ENCODE measurements at regions not wholly inside any gene's neighbourhood (a gene's known extent, or its start where the extent isn't known, plus 50 kb on each side); places are given as distances from the start of the nearest gene placed in this dataset.

DNA sequence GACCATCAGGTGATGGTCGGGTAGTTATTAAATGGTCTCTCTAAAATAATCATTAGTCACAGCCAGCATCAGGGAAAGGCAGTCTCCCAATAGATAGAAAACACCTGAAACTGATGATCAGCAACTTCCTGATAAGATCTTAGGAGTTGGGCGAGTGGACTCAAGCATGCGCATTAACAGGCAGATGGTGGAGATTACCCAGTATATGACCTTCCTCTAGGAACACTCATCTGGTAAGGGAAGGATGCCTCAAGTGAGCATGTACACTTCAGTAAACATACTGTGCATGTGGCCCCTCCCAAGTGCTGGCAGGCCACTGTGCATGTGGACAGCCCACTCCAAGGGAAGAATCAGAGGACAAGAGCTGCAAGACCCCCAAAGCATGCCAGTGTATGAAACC is 105.9 kb downstream of the ABCC12 start:
- no peak for DNase-seq (ENCODE audit: low read depth, low spot score)
- no peak for FAIRE-seq
- no peaks in the 10 kb centered on the region for H3K79me2 ChIP-seq (ENCODE audit: control insufficient read depth, insufficient read depth, low read length)

DNA sequence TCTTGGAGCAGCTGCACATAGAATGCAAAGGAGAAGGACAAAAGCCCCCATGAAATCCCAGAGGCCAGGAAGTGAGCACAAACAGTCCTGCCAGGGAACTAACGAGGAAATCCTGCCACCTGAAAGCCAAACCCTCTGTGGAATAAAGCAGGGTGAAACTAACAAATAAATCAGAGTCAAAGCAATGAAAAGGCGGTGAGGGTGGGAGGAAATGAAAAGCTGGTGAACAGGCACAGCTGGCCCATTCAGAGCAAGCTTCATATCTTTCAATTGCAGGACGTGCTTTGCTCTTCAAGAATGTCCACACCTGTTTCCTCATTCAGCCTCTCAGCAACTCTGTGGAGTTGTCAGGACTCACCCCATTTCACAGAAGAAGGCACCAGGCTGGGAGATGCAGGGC is 108.1 kb downstream of the ABCC12 start:
- Histone ChIP-seq H4K20me1 (ENCODE audit: control insufficient read depth, extremely low read depth, insufficient read depth, low read length) (no peaks in the 10 kb centered on the region), H3K4me1 (ENCODE audit: control insufficient read depth, extremely low read depth, insufficient read depth, low read length) (no peaks in the 10 kb centered on the region), H3K9ac (ENCODE audit: control insufficient read depth, extremely low read depth, insufficient read depth, low read length) (no peak overlapping the region), H3K36me3 (ENCODE audit: control insufficient read depth in 2 of 2, extremely low read depth in 1 of 2, insufficient read depth in 2 of 2, low read length in 2 of 2) (no peaks in the 10 kb centered on the region), H3K79me2 (ENCODE audit: control insufficient read depth, insufficient read depth, low read length) (no peaks in the 10 kb centered on the region), H3K27me3 (ENCODE audit: control insufficient read depth, extremely low read depth, insufficient read depth, low read length) (peaks cover 8% of the 10 kb centered on the region), H3K4me2 (ENCODE audit: control insufficient read depth, extremely low read depth, insufficient read depth, low read depth, low read length) (no peak overlapping the region), H3K9me1 (ENCODE audit: control insufficient read depth, extremely low read depth, insufficient read depth, low read length) (no peaks in the 10 kb centered on the region), H3K4me3 (ENCODE audit: control insufficient read depth in 2 of 3, extremely low read depth in 1 of 3, insufficient read depth in 2 of 3, low read depth in 1 of 3, low read length in 3 of 3) (no peak overlapping the region), H2AFZ (ENCODE audit: control insufficient read depth, low read length) (no peak overlapping the region), H3K27ac (ENCODE audit: control insufficient read depth, insufficient read depth, low read length) (no peak overlapping the region), H3K9me3 (ENCODE audit: control insufficient read depth, low read depth, low read length) (no peaks in the 10 kb centered on the region)
- no peak for DNase-seq (ENCODE audit: low read depth, low spot score)
- dilution Hi-C loops (cut with MboI; ENCODE audit: extremely low pct_ligation_motif_present, low sequenced_read_pairs): no loop called here
- TF ChIP-seq EZH2 (IDR thresholded peaks at IDR 0.05; ENCODE audit: low read length): no peak
- TF ChIP-seq, protein P1, sequence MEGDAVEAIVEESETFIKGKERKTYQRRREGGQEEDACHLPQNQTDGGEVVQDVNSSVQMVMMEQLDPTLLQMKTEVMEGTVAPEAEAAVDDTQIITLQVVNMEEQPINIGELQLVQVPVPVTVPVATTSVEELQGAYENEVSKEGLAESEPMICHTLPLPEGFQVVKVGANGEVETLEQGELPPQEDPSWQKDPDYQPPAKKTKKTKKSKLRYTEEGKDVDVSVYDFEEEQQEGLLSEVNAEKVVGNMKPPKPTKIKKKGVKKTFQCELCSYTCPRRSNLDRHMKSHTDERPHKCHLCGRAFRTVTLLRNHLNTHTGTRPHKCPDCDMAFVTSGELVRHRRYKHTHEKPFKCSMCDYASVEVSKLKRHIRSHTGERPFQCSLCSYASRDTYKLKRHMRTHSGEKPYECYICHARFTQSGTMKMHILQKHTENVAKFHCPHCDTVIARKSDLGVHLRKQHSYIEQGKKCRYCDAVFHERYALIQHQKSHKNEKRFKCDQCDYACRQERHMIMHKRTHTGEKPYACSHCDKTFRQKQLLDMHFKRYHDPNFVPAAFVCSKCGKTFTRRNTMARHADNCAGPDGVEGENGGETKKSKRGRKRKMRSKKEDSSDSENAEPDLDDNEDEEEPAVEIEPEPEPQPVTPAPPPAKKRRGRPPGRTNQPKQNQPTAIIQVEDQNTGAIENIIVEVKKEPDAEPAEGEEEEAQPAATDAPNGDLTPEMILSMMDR (optimal IDR thresholded peaks at IDR 0.05 in 1 of 3, IDR thresholded peaks at IDR 0.05 in 1 of 3, conservative IDR thresholded peaks at IDR 0.05 in 1 of 3; ENCODE audit: extremely low read depth in 1 of 3, insufficient read depth in 2 of 3, low read length in 3 of 3): no peak
- no peak for FAIRE-seq

More for the DNA sequence above, 105.9 kb downstream of the ABCC12 start:
- Histone ChIP-seq H3K9me3 (ENCODE audit: control insufficient read depth, low read depth, low read length) (no peaks in the 10 kb centered on the region), H4K20me1 (ENCODE audit: control insufficient read depth, extremely low read depth, insufficient read depth, low read length) (no peaks in the 10 kb centered on the region), H3K9me1 (ENCODE audit: control insufficient read depth, extremely low read depth, insufficient read depth, low read length) (no peaks in the 10 kb centered on the region), H3K27me3 (ENCODE audit: control insufficient read depth, extremely low read depth, insufficient read depth, low read length) (peaks cover 8% of the 10 kb centered on the region), H3K4me2 (ENCODE audit: control insufficient read depth, extremely low read depth, insufficient read depth, low read depth, low read length) (no peak overlapping the region), H3K9ac (ENCODE audit: control insufficient read depth, extremely low read depth, insufficient read depth, low read length) (no peak overlapping the region), H3K4me1 (ENCODE audit: control insufficient read depth, extremely low read depth, insufficient read depth, low read length) (peaks cover 6% of the 10 kb centered on the region), H3K27ac (ENCODE audit: control insufficient read depth, insufficient read depth, low read length) (no peak overlapping the region), H3K4me3 (ENCODE audit: control insufficient read depth in 2 of 3, extremely low read depth in 1 of 3, insufficient read depth in 2 of 3, low read depth in 1 of 3, low read length in 3 of 3) (no peak overlapping the region), H2AFZ (ENCODE audit: control insufficient read depth, low read length) (no peak overlapping the region), H3K36me3 (ENCODE audit: control insufficient read depth in 2 of 2, extremely low read depth in 1 of 2, insufficient read depth in 2 of 2, low read length in 2 of 2) (no peaks in the 10 kb centered on the region)
- dilution Hi-C loops (cut with MboI; ENCODE audit: extremely low pct_ligation_motif_present, low sequenced_read_pairs): no loop called here
- no peak for TF ChIP-seq EZH2 (IDR thresholded peaks at IDR 0.05; ENCODE audit: low read length)
- TF ChIP-seq, protein P1 (optimal IDR thresholded peaks at IDR 0.05 in 1 of 3, IDR thresholded peaks at IDR 0.05 in 1 of 3, conservative IDR thresholded peaks at IDR 0.05 in 1 of 3; ENCODE audit: extremely low read depth in 1 of 3, insufficient read depth in 2 of 3, low read length in 3 of 3): no peak
